Posterior vena cava (tissue), 2 donors: ENCODE measurements at regions not wholly inside any gene's neighbourhood (a gene's known extent, or its start where the extent isn't known, plus 50 kb on each side); places are given as distances from the start of the nearest gene placed in this dataset.

Experiments used
- DNase-seq: peaks from one replicate; pipeline ENCODE4 v3.0.0-alpha.2; 2020; ENCODE audit warnings: low spot score
- intact Hi-C, 2 donors: fragments of 100-400 bp; cut with DNase I; formaldehyde crosslinking; loops; one replicate each; pipeline versions ENCODE4 v1.14.1 to v1.14.2; 2022 to 2023
- donor health status: DM: yes; HTN: yes; CAD: no.
- donor health status: DM: yes; HTN: yes; CAD: no.

DNA sequence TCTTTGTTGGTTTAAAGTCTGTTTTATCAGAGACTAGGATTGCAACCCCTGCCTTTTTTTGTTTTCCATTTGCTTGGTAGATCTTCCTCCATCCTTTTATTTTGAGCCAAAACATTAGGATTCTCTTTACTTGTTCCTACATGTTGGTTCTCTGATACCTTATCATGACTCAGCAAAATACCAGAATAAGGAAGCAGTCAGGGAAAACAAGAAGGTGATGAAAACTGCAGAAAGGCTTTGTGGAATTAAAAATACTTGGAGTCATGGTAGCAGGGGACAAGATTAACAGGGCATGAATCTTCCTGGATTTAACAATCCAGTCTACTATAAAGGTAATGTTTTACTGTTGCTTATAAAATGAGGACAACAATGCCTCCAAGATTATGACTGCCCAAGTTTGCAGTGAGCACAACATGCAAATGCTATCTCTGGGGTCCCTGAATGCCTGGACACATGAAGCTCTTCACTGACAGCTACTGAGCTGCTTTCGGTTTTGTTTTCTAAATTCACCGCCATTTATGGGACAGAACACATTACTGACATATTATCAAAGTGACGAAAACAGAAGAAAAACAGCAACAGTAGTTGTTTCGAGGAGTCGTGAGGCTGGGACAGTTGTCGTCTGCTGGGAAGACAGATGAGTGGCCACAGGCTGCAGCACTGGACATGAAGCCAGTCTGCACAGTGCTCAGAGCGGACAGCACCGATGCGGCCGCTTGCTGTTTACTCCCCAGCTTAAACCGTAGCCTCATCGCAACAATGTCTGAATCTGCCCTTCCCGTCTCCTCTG lies 174.5 kb upstream of the DKK2 start:
- no peak for DNase-seq
- intact Hi-C loops: no loop called here

DNA sequence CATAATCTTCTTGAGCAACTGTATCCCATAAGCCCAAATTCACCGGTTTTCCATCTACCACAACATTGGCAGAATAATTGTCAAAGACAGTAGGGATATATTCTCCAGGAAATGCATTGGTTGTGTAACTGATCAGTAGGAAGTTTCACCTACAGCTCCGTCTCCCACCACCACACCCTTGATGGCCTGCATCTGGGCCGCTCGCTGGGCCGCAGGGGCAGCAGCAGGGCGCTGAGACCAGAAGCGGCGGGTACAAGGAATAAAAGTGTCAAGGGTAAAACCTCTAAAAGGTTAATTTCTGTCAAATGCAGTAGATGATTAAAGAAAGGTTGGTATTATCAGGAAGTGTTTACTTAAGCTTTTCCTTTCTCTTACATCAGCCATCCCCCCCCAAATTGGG lies 167.6 kb upstream of the DKK2 start:
- DNase-seq: no peak
- intact Hi-C loops: no loop called here

DNA sequence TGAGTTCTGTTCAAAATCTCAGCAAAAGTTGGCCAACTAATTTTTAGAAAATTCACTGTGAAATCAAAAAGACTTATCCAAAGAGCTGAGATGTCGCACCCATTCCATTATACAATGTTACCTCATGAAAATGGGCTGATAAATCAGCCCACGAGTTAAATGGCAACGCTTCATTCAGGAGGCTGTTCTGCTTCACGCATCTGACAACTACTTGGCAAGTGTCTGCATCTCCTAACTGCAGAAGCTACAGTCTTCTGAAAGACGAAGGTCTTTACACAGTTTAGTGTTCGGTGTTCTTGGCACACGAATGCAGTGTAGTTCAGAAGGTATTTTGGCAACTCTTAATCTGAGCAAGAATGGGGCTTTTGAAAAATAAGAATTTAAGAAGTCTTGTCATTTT lies 166.6 kb upstream of the DKK2 start:
- intact Hi-C loops: no loop called here
- DNase-seq: no peak

DNA sequence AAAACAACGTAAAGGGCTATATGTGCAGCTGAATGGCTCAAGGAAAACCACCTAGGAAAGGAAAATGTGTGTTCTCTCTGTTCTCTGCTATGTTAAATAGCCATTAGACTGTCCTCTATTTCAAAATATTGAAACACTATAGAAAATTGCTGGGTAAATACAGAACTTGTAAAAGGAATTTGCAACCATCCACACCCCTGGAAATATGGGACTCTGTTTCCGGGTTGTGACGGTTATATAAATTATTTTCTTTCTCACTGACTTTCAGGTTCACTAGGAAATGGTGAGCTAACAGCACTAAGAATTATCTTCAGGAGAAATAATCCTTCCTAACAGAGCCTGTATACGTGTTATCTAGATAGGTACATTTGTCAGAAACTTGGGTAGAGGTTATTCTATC lies 161.0 kb upstream of the DKK2 start:
- DNase-seq: no peak
- intact Hi-C loops: no loop called here

DNA sequence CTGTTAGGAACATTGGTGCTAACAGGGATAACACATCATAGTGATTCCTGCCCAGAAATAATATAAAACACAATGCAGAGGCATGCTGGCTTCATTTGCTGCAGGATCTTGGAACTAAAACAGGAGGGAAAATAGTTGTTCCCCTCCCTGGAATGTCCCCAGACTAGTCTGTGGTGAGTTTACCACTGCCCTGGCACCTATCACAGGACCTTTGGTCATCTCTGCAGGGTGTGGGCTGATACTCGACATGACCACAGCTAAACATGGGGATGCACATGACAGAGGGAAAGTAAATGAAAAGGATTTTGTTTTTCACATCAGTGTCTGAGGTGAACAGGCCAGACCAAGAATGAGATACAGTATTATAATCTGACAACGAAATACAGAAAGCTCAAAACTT lies 160.2 kb upstream of the DKK2 start:
- intact Hi-C loops: no loop called here
- no peak for DNase-seq

DNA sequence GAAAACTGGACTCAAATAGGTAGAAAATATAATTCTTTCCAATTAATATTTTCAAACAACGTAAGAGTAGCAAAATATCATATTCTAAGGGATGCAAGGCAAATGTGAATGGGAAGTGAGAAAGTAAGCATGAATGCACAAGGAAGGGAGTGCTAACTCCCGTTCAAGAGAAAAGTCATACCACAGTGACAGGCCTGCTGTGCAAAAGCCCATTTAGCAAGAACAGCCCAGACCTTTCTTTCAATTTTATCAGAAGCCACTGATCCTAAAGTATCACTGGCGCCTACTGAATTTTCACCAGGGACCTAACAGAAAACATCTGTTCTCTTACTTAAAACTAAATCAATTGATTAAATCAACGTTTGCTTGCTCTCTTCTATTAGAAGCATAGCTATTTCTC lies 157.9 kb upstream of the DKK2 start:
- DNase-seq: no peak
- intact Hi-C loops: no loop called here

DNA sequence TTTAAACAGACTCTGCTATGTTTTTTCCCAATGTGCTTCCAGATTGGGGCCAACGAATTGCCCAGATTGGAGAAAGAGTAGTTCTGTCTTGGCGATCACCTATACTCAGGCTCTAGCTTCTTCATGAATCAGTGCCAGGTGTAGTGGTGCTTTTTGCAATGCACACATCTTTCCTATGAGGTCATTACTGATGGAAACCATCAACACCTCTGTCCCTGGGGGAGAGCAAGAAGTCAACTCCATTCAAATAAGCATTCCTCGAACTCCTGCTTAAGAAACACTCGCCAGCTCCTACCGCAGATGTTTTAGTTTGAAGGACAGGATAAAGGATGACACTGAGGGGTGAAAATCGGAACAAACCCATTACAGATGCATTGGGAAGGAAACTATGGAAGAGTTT lies 156.5 kb upstream of the DKK2 start:
- no peak for DNase-seq
- intact Hi-C loops: no loop called here

DNA sequence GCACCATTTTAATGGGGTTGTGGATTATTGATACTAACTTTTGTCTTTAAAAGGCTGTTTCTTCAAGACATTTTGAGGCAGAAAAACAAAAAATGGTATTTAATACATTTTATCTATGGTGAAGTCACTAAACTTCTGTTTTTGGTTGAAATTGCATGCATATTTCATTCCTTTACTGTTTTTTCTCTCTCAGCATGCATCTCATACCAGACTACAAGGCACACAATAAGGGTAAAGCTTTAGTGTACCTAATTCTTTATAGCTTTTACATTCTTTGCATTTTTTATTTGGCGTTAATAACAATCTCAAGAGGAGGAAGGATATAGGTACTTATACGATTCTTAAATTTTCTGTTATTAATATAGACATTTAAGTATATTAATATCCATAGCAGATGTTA lies 151.0 kb upstream of the DKK2 start:
- intact Hi-C loops: no loop called here
- DNase-seq: no peak

DNA sequence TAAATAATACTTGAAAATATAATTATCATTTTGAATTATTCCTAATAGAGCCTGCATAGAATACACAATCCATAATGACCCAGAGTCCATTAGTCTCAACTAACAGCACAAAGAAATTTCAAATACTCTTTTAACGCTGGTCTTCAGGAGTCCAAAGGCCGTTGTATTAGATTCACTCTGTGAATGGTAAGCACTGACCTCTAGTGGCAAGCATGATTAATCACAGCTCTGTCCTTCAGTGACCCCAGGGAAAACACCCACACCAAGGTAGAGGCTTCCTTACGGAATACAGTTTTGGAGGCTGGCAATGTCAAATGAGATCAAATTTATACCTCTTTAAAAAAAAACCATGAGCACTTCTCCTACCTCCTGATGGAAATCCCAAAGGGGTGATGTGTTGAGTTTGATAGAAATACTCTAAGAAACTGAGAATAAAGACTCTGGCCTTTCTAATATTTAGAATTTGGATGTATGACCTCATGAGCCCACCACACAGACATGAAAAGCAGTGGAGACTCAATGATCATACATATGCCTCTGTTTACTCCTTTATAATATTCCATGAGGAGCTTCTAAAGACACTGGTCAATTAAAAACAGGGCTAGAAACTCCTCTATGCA lies 147.2 kb upstream of the DKK2 start:
- intact Hi-C loops: no loop called here
- DNase-seq: no peak

DNA sequence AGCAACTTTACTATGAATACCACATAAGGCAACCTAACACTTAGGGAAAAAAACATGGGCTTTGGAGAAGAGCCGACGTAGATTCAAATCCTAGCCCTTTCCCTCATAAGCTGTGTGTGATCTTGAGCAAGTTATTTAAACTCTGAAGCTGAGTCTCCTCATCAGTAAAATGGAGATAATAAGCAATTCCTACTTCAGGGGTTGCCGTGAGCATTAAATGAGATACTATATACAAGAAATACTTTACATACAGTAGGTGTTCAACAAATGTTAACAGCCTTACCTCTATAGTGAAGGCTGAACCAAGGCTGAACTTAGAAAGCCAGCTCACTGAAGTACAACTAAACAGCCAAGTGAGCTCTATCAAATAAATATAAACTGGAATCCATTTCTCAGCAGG lies 146.2 kb upstream of the DKK2 start:
- intact Hi-C loops: no loop called here
- DNase-seq: no peak

DNA sequence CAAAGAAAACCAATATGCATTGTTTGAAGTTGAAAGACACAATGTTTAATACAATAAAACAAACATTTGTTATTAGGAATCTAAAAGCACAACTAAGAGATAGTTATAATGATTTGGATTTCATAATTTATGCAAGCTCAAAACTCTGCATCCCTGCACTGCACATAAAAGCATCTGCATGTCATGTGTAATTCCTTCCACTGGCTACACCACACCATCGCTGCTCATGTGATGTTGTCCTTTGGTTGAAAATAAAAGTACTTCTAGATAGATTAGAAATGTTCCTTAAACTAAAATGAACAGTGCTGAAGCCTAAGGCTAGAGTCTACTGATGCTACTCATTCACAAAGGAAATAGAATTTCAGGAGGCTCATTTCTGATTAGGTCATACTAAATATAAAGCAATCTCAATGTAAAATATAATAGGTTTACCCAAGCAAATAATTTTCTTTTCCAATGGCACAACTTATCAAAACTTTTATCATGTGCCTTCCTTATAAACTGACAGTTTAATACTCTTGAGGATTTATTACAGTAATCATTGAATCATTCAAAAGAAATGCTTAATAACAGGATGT lies 130.8 kb upstream of the DKK2 start:
- intact Hi-C loops: no loop called here
- no peak for DNase-seq

DNA sequence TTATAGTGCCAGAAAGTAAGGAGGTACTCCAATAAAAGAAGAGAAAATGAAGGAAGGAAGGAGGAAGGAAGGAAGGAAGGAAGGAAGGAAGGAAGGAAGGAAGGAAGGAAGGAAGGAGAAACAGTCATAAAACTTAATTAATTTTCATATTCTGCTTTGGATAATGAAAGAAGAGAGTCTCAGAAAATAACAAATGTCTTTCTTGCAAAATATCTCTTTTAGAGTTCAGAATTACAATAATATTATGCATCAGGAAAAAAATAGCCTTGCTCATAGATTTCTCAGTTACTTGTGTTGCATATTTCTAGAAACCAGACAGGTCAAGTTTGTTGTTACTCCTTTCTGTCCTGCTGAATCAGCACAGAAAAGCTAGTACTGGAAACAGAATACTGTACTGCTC lies 130.1 kb upstream of the DKK2 start:
- no peak for DNase-seq
- intact Hi-C loops: no loop called here

DNA sequence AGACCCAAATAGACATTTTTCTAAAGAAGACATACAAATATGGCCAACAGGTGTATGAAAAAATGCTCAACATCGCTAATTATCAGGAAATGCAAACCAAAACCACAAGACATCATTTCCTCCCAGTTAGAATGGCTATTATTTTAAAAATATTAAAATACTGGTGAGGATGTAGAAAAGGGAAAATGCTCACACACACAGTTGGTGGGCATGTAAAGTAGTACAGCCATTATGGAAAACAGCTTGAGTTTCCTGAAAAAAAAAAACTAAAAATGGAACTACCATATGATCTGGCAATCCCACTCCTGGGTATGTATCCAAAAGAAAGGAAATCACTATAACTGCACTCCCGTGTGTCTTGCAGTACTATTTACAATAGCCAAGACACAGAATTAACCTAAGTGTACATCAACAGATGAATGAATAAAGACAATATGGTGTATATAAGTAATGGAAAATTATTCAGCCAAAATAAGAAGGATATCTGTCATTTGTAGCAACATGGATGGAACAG lies 128.9 kb upstream of the DKK2 start:
- intact Hi-C loops: no loop called here
- no peak for DNase-seq

DNA sequence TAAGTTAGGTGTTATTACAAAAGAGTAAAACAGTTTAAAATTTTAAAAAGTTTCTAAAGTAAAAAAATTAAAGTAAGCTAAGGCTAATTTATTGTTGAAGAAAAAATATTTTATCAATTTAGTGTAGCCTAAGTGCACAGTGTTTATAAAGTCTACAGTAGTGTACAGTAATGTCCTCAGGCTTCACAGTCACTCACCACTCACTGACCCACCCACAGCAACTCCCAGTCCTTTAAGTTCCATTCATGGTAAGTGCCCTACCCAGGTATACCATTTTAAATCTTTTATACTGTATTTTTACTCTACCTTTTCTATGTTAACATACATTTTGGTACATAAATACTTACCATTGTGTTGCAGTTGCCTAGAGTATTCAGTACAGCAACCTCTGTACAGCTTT lies 120.3 kb upstream of the DKK2 start:
- intact Hi-C loops: no loop called here

DNA sequence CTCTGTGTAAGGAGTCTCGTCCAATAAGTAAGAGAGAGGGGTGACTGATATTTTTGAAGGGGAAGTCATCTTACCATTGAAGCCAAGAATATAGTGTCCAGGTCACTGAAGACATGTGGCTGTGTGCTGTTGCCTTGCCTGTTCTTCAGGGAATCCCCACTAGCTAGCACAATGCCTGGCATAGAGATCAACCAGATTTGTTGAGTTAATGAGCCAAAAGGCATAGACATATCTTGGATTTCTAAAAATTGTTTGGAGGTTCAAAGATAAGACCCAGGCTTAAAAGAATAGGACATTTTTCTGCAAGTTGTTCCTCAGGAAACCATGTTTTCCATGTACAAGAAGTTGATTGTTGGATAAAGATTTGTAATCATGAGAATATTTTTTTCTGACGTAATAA lies 119.3 kb upstream of the DKK2 start:
- no peak for DNase-seq
- intact Hi-C loops: no loop called here

More for the DNA sequence above, 120.3 kb upstream of the DKK2 start:
- no peak for DNase-seq

DNA sequence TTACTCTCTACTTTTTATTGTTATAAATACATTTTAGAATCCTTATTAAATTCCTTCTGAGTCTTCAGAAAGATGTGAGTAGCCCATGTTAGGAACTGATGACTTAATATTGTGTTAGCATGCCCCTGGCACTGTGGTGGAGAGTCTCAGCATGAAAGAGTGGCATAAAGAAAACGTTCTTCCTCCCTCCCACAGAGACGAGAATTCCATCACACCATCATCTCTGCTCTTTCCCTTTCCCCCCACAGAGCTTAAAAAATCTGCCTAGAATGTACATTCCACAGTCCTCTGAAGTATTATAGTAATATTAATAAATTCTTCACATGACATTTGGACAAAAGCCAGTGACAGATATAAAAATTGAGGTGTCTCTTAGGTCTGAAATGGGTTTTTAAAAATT lies 117.8 kb upstream of the DKK2 start:
- intact Hi-C loops: no loop called here

DNA sequence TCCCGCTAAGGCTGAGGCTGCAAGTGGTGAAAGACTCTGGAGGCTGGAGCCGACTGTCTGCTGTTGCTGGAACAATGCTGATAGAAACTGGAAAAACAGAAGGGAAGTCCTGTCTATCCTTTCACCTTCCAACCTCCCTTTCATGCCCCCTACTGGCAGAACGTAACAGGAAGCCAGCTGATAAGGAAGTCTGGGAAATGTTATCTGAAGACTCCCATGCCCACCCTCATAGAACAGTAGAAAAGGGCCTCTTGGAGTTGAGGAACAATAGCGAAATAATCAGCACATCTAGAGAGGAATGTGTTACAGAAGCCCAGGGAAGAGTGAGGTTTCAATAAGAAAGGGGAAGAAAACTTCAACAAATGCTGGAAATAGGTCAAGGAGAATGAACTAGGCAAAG lies 117.1 kb upstream of the DKK2 start:
- intact Hi-C loops: no loop called here
- DNase-seq: no peak

More for the DNA sequence above, 117.8 kb upstream of the DKK2 start:
- DNase-seq: no peak

DNA sequence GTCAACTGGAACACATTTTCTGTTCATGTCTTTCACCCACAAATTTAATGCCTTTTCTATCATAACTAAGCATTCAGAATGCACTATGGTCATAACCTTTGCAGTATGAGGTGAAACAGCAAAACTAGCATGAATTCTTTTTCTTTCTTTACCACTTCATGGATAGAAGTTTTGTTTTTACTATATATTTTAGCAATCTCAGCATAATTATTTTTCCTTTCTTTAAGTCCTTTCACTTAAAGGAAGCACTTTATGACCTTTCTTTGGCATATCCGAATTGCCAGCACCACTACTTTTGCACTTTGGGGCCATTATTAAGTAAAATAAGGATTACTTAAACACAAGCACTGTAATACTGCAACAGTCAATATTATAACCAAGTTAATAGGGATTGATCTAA lies 115.1 kb upstream of the DKK2 start:
- no peak for DNase-seq
- intact Hi-C loops: no loop called here

DNA sequence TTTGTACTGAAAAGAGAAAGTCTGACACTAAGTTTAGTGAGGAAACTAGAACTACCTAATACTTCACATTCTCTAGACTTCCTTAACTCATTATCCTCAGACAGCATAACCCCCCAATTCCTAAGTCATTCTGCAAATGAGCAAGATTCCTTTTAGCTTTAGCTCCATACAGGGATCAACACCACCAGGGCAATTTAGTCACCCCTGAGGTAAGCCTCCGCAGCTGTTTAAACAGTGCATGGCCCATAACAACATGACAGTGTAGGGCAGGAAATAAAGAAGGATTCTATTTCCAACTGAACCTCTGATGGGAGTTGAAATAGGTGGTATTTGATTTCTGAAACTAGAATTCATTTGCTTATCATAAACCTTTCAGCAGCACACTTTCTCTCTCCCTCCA lies 112.8 kb upstream of the DKK2 start:
- intact Hi-C loops: no loop called here
- DNase-seq: no peak

DNA sequence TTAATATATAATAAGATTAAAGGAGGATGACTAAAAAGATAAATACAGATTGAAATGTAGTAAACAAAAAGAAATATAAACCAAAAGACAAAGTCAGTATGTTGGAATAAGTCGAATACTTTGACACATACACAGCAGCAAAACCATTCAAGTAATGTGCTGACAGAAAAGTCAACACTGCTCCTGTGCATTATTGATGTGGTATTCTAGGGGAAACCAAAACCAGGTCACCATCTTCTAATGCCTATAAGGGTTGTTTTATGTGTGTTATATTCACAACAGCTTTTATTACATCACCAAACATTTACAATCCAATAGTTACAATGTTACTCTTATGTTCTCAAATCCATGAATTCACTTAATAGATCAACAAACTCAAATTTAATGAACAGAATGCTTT lies 111.8 kb upstream of the DKK2 start:
- DNase-seq: no peak
- intact Hi-C loops: no loop called here

DNA sequence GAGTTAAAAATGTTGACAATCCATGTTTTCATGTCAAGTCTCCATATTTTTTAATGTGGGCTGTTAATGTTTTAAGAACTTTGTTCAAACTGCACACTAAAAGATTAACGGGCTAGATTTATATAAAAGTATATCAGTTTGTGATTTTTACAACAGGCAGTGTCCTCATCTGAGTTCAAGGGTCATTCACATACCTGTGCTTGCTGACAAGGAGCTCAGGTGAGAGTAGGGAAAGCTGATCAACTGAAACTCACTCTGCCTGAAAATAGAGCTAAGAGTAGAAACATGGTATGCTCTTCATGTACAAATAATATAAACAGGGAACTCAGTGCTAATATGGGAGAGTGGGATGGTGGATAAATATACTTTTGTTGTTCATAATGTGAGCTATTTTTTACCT lies 102.3 kb upstream of the DKK2 start:
- no peak for DNase-seq
- intact Hi-C loops: no loop called here
